Cardiac fibroblast (primary cell): ENCODE measurements at regions not wholly inside any gene's neighbourhood (a gene's known extent, or its start where the extent isn't known, plus 50 kb on each side); places are given as distances from the start of the nearest gene placed in this dataset.

Experiments used
- DNase-seq, 2 donors: peaks; one replicate each; pipeline versions ENCODE4 v3.0.0 to v3.0.0-alpha.2; 2010; ENCODE audit warnings: low read depth in 2 of 2
- H3K4me3 ChIP-seq, 2 donors: replicated peaks in 1 of 2; 1 replicate in 1 of 2; 2 replicates in 1 of 2; pipeline ENCODE4 v1.5.1; 2011; ENCODE audit warnings: low read depth in 2 of 2, low read length in 2 of 2, mild to moderate bottlenecking in 2 of 2, moderate library complexity in 1 of 2
- CTCF ChIP-seq: IDR thresholded peaks from one replicate; pipeline ENCODE4 v1.5.1; 2011; ENCODE audit warnings: low read depth, mild to moderate bottlenecking, low read length, inconsistent platforms

GRCh38 chrX:117095393-117095792 is 632.6 kb upstream of the CT83 start:
- no peak for TF ChIP-seq CTCF
- no peak overlapping the region for H3K4me3 ChIP-seq
- no peak for DNase-seq

GRCh38 chrX:117094149-117094548 is 631.4 kb upstream of the CT83 start:
- TF ChIP-seq CTCF = no peak
- no peak overlapping the region for H3K4me3 ChIP-seq
- DNase-seq = no peak

GRCh38 chrX:117093319-117093718 is 630.5 kb upstream of the CT83 start:
- DNase-seq = no peak
- H3K4me3 ChIP-seq = no peak overlapping the region
- TF ChIP-seq CTCF = no peak

GRCh38 chrX:117092641-117093040 is 629.9 kb upstream of the CT83 start:
- no peak for TF ChIP-seq CTCF
- no peak for DNase-seq

GRCh38 chrX:117063224-117063623 is 600.4 kb upstream of the CT83 start:
- no peak for DNase-seq
- no peak overlapping the region for H3K4me3 ChIP-seq
- TF ChIP-seq CTCF = no peak

More at GRCh38 chrX:117092641-117093040, 629.9 kb upstream of the CT83 start:
- H3K4me3 ChIP-seq = no peak overlapping the region

GRCh38 chrX:117059848-117060247 is 597.1 kb upstream of the CT83 start:
- no peak for DNase-seq

More at GRCh38 chrX:117059848-117060247, 597.1 kb upstream of the CT83 start:
- no peak for TF ChIP-seq CTCF
- H3K4me3 ChIP-seq = no peak overlapping the region
